ENCODE measurements at regions not wholly inside any gene's neighbourhood (a gene's known extent, or its start where the extent isn't known, plus 50 kb on each side); places are given as distances from the start of the nearest gene placed in this dataset.

DNA sequence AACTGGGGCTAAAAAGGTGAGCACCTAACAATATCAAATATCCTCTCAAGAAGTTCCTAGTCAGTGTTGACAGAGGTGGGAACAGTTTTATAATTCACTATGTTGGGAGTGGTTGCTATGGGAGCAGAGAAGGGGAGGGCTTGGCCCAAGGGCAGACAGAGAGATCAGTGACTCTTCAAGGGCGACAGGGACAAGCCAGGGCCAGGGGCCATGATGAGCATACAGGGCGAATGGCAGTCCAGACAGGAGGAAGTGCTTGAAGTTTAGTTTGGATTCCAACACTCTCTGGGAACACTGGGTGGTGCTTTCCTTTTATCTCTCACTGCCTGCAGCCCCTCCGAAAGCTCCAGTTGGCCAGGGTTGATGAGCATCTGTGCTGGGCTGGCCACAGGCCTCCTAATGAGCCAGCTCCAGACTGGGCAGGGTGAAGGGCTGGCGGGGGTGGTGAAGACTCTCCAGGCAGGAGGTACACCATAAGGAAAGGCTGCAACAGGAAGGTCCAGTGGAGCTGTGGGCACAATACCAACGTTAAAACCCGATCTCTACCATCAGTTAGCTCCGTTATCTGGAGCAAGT lies 111.3 kb downstream of the TMEM174 start:
- H3K4me1 ChIP-seq (ENCODE audit: insufficient read depth), result peaks cover 1% of the 10 kb centered on the region
- H3K27ac ChIP-seq, result no peak overlapping the region
- WGBS, 3 donors, result 67 to 71% (median 71%) methylated on average over 6 to 7 of the region's 7 CpGs
- peaks cover 0 to 3% of the 10 kb centered on the region in 2 donors for H3K9me3 ChIP-seq
- H3K27me3 ChIP-seq, result no peaks in the 10 kb centered on the region
- intact Hi-C loops (cut with DNase I), result no loop called here
- no peak for DNase-seq
- no peaks in the 10 kb centered on the region for H3K36me3 ChIP-seq
- no peak overlapping the region for H3K4me3 ChIP-seq
- TF ChIP-seq EP300 (IDR thresholded peaks at IDR 0.05) (no peak), POLR2A (IDR thresholded peaks at IDR 0.05) (no peak)
- TF ChIP-seq, protein P1, sequence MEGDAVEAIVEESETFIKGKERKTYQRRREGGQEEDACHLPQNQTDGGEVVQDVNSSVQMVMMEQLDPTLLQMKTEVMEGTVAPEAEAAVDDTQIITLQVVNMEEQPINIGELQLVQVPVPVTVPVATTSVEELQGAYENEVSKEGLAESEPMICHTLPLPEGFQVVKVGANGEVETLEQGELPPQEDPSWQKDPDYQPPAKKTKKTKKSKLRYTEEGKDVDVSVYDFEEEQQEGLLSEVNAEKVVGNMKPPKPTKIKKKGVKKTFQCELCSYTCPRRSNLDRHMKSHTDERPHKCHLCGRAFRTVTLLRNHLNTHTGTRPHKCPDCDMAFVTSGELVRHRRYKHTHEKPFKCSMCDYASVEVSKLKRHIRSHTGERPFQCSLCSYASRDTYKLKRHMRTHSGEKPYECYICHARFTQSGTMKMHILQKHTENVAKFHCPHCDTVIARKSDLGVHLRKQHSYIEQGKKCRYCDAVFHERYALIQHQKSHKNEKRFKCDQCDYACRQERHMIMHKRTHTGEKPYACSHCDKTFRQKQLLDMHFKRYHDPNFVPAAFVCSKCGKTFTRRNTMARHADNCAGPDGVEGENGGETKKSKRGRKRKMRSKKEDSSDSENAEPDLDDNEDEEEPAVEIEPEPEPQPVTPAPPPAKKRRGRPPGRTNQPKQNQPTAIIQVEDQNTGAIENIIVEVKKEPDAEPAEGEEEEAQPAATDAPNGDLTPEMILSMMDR (IDR thresholded peaks at IDR 0.05), result no peak

DNA sequence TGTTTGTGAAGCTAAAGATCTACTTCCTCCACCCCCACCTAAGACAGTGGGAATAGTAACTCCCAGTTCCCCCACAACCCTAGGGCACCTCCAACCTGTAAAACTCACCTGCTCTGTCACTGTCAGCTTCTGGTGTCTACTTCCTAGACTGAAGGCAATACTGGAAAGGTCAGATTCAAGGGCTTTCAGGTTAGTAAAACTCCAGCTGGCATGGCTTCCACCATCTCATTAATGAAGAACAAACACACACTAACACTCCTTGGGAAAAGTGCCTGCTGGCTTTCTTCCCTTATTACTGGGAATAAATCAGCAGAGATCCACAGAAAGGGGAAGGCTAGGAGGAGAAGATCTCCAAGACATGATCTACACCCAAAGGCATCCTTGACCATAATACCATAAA lies 109.9 kb downstream of the TMEM174 start:
- Histone ChIP-seq H3K27ac (no peak overlapping the region), H3K4me1 (ENCODE audit: insufficient read depth) (peaks cover 1% of the 10 kb centered on the region), H3K4me3 (no peak overlapping the region), H3K27me3 (no peaks in the 10 kb centered on the region), H3K36me3 (no peaks in the 10 kb centered on the region), H3K9me3 (peaks cover 0 to 3% of the 10 kb centered on the region in 2 donors)
- DNase-seq, result no peak
- intact Hi-C loops (cut with DNase I), result no loop called here
- no peak for TF ChIP-seq EP300 (IDR thresholded peaks at IDR 0.05)
- TF ChIP-seq, protein P1 (IDR thresholded peaks at IDR 0.05), result no peak
- TF ChIP-seq POLR2A (IDR thresholded peaks at IDR 0.05), result no peak

DNA sequence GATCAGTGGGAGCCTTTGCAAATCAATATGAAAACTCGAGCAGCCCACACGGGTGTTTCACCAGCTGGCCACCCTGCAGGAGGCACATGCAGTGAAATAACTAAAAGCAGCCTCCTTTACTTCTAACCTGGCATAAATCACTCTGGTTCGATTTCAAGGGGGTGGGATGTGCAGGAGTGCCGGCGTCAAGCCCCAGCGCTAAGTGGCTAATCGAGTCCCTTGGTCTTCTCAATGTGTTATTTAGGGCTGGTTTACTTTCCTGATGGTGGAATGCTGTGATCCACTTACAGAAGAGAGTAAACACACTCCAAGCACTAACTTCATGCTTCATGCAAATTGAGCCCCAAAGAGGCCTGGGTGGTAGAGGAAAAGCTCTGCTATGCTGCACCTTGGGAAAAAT lies 109.4 kb downstream of the TMEM174 start:
- intact Hi-C loops (cut with DNase I), result no loop called here
- no peak for DNase-seq
- H3K4me1 ChIP-seq (ENCODE audit: insufficient read depth), result peaks cover 1% of the 10 kb centered on the region
- no peak for TF ChIP-seq POLR2A (IDR thresholded peaks at IDR 0.05)
- no peak for TF ChIP-seq EP300 (IDR thresholded peaks at IDR 0.05)
- TF ChIP-seq, protein P1 (IDR thresholded peaks at IDR 0.05), result no peak
- no peaks in the 10 kb centered on the region for H3K36me3 ChIP-seq
- H3K27me3 ChIP-seq, result no peaks in the 10 kb centered on the region
- H3K27ac ChIP-seq, result no peak overlapping the region
- no peak overlapping the region for H3K4me3 ChIP-seq
- WGBS, 3 donors, result 40 to 54% (median 50%) methylated on average over 7 of the region's 7 CpGs
- H3K9me3 ChIP-seq, result peaks cover 0 to 3% of the 10 kb centered on the region in 2 donors

DNA sequence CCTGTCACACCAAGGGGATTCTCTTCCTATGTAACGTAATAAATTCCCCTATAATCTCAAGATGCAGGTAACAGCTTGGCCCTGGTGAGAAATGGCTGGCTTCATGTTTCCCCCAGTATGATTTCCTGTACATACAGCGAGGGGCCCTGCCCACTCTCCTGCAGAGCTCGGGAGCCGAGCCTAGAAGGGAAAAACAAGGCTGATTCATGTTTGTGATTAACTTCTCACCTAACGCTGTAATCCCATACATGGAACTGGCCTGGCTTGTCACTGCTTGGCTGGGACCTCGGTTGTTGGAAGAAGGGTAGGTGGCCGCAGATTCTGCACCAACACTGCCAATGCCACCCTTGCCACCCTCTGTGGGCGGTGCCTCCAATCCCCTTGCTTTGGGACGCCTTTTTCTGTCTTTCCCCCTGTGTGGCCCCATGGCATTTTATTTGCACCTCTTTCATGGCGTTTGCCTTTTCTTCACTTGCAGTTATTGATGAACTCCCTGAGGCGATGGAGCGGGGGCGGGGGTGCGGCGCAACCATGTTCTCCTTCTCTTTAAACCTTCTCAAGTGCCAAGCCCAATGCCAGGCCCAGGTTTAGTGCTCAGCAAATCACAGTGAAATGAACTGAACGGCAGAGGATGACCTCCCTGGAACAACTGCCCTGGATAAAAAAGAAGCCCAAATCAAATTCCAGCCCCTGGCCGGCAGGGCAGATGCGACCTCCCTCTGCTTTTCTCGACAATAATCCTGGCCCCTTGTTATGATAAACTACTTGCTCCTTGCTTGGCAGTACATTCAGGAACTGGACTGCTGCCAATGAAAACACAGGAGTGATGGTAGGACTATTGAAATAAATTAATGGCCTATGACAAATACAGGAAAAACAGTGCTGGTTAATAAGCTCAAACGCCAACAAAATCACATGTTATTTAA lies 108.1 kb downstream of the TMEM174 start:
- Histone ChIP-seq H3K4me3 (no peak overlapping the region), H3K36me3 (no peaks in the 10 kb centered on the region), H3K4me1 (ENCODE audit: insufficient read depth) (peaks cover 1% of the 10 kb centered on the region), H3K27me3 (no peaks in the 10 kb centered on the region), H3K27ac (no peak overlapping the region), H3K9me3 (no peaks in the 10 kb centered on the region)
- WGBS, 3 donors, result 42 to 44% (median 43%) methylated on average over 20 of the region's 20 CpGs
- peak in 2 of 5 donors; percentile 18 to 27 for DNase-seq
- TF ChIP-seq POLR2A (IDR thresholded peaks at IDR 0.05) (no peak), EP300 (IDR thresholded peaks at IDR 0.05) (no peak)
- TF ChIP-seq, protein P1 (IDR thresholded peaks at IDR 0.05), result no peak
- intact Hi-C loops (cut with DNase I), result no loop called here

Measured in ovary (tissue), 7 donors.